KMS-11 (cell line): ENCODE measurements at regions not wholly inside any gene's neighbourhood (a gene's known extent, or its start where the extent isn't known, plus 50 kb on each side); places are given as distances from the start of the nearest gene placed in this dataset.

Experiments used
- H2AFZ ChIP-seq: fragments of 200-600 bp; sonication (generic); 2 replicates; pipeline ENCODE4 v1.6.1; 2016; ENCODE audit warnings: antibody characterized with exemption, mixed run types, low read depth
- H3K27ac ChIP-seq: fragments of 200-600 bp; sonication (generic); 2 replicates; pipeline ENCODE4 v1.6.1; 2016; ENCODE audit warnings: mild to moderate bottlenecking, mixed run types
- H3K27me3 ChIP-seq: fragments of 200-600 bp; sonication (generic); 2 replicates; pipeline ENCODE4 v1.6.1; 2017; ENCODE audit warnings: mild to moderate bottlenecking, low read depth, mixed run types, moderate library complexity; ENCODE audit not compliant: insufficient read depth
- H3K36me3 ChIP-seq: fragments of 200-600 bp; sonication (generic); 2 replicates; pipeline ENCODE4 v1.6.1; 2017; ENCODE audit warnings: mild to moderate bottlenecking, mixed run types; ENCODE audit not compliant: insufficient read depth
- H3K4me1 ChIP-seq: fragments of 200-600 bp; sonication (generic); 2 replicates; pipeline ENCODE4 v1.6.1; 2016; ENCODE audit warnings: mild to moderate bottlenecking, low read depth, mixed run types; ENCODE audit not compliant: poor library complexity, severe bottlenecking
- H3K4me2 ChIP-seq: fragments of 200-600 bp; sonication (generic); 2 replicates; pipeline ENCODE4 v1.7.0; 2016; ENCODE audit warnings: mild to moderate bottlenecking, mixed run types
- H3K4me3 ChIP-seq: fragments of 200-600 bp; sonication (generic); IDR thresholded peaks from 2 replicates; pipeline ENCODE4 v1.6.1; 2017; ENCODE audit warnings: low read depth, low read length, mixed read lengths; ENCODE audit not compliant: insufficient read depth
- H3K79me2 ChIP-seq: fragments of 200-600 bp; sonication (generic); 2 replicates; pipeline ENCODE4 v1.6.1; 2016; ENCODE audit warnings: low read depth, mixed run types; ENCODE audit not compliant: insufficient read depth
- H3K9ac ChIP-seq: fragments of 200-600 bp; sonication (generic); 2 replicates; pipeline ENCODE4 v1.6.1; 2016; ENCODE audit warnings: mild to moderate bottlenecking, mixed run types
- H4K20me1 ChIP-seq: fragments of 200-600 bp; sonication (generic); 2 replicates; pipeline ENCODE4 v1.6.1; 2016; ENCODE audit warnings: mild to moderate bottlenecking, mixed run types; ENCODE audit not compliant: insufficient read depth
- TF ChIP-seq, protein P1 (sequence below): fragments of 200-600 bp; sonication (generic); conservative IDR thresholded peaks from 2 replicates; pipeline ENCODE4 v1.6.1; 2017; ENCODE audit warnings: low read depth, mild to moderate bottlenecking, antibody characterized with exemption, low read length, moderate library complexity, mixed read lengths

DNA sequence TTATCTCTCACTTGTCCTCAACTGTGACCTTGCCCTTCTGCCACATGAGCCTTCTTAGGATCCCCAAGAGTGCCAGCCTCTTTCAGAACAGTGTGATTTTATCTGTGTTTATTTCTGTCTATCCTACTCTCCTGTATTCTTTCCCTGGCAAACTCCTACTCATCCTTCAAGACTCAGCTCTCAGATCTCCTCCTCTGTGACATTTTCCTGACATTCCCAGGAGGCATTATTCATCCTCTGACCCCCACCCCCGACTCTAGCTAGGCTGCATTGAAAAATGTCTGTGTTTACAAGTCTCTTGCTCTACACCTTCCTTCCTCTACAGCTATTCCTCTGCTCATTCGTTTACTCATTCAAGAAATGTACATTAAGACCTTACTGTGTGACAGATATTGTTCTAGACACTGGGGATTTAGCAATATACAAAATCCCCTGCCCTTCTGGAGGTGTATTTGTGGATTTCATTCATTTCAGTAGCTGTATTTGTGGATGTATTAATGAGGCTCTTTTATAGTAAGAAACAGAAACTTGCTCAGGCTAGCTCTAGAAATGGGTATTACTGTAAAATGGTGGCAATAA lies 61.4 kb upstream of the COMTD1 start:
- Histone ChIP-seq H4K20me1 (no peaks in the 10 kb centered on the region), H3K4me3 (no peak overlapping the region), H3K9ac (no peak overlapping the region), H3K4me2 (no peak overlapping the region), H3K27ac (no peak overlapping the region), H2AFZ (no peak overlapping the region), H3K27me3 (no peaks in the 10 kb centered on the region), H3K79me2 (no peaks in the 10 kb centered on the region), H3K4me1 (peaks cover 7% of the 10 kb centered on the region), H3K36me3 (no peaks in the 10 kb centered on the region)
- TF ChIP-seq, protein P1, sequence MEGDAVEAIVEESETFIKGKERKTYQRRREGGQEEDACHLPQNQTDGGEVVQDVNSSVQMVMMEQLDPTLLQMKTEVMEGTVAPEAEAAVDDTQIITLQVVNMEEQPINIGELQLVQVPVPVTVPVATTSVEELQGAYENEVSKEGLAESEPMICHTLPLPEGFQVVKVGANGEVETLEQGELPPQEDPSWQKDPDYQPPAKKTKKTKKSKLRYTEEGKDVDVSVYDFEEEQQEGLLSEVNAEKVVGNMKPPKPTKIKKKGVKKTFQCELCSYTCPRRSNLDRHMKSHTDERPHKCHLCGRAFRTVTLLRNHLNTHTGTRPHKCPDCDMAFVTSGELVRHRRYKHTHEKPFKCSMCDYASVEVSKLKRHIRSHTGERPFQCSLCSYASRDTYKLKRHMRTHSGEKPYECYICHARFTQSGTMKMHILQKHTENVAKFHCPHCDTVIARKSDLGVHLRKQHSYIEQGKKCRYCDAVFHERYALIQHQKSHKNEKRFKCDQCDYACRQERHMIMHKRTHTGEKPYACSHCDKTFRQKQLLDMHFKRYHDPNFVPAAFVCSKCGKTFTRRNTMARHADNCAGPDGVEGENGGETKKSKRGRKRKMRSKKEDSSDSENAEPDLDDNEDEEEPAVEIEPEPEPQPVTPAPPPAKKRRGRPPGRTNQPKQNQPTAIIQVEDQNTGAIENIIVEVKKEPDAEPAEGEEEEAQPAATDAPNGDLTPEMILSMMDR = no peak

DNA sequence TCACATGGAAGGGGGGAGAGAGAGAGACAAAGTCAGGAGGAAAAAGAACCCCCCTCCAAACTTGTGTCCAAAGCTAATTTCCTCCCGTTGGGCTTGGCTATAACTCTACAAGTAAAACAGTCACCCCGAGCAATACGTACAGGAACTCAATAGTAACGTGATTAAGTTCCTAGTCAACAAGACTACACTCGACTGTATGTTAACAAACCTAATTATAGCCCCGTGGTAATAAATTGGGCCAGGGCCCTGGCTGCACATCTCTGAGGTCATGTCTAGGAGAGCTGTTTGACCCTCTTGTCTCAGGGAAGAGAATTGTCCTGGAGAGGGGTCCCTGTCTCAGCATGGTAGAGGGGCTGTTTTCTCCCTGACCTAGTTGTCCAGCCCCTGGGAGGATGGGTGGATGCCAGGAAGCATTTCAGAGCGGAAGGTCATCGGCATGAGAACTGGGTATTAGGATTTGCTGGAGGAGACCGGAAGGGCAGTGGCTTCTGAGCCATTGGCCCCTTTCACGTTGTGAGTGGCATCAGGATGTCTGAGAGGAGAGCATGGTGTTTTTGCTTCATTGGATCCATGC lies 60.2 kb upstream of the COMTD1 start:
- Histone ChIP-seq H2AFZ (peak overlapping the region; percentile 100), H3K4me1 (peaks cover 7% of the 10 kb centered on the region), H3K79me2 (no peaks in the 10 kb centered on the region), H3K4me2 (peak overlapping the region; percentile 94), H3K9ac (no peak overlapping the region), H4K20me1 (no peaks in the 10 kb centered on the region), H3K36me3 (no peaks in the 10 kb centered on the region), H3K4me3 (no peak overlapping the region), H3K27me3 (no peaks in the 10 kb centered on the region), H3K27ac (peak overlapping the region; percentile 33; the same call in 1 of the 2 replicates)
- TF ChIP-seq, protein P1 = no peak

DNA sequence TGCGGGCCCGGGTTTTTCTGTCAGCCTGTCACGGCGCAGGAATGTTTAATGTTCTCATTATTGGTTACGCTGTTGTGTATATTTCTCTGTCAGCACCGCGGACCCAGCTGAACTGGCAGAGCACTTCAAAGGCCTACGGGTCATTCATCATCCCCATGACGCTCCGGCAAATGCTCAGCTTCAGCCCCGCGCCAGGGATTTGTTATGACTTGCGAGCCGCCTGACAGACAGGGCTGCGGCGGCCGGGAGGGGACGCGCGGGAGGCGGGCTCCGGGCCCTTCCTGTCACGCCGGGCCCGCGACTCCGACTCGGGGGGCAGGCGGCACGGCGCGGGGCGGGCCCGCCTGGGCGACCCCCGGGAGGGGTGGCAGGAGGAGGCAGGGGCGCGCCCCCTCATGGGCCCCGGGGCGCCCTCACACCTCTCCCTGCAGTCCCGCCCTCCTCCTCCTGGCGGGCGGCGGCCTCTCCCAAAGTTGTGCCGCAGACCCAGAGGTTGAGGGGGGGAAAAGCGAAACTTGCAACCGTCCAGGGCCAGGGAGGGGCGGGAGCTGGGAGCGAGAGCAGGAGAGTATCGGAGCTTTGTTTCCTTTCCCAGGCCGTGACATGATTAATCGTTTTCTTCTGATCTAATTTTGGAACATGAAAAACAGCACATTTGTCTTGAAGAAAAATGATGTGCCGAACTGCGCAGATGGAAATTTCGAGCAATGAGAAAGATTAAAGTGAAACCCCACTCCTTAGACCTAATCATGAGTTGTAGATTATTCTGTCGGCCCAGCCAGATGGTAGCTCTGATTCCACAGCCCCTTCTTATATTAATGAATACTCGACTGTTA lies 59.3 kb upstream of the COMTD1 start:
- Histone ChIP-seq H3K79me2 (no peaks in the 10 kb centered on the region), H3K27ac (peak overlapping the region; percentile 33; the same call in 1 of the 2 replicates), H3K27me3 (no peaks in the 10 kb centered on the region), H3K36me3 (no peaks in the 10 kb centered on the region), H2AFZ (peak overlapping the region; percentile 100), H3K4me1 (peaks cover 7% of the 10 kb centered on the region), H3K9ac (peak overlapping the region; percentile 73), H3K4me3 (no peak overlapping the region), H3K4me2 (peak overlapping the region; percentile 94), H4K20me1 (no peaks in the 10 kb centered on the region)
- TF ChIP-seq, protein P1 = no peak

DNA sequence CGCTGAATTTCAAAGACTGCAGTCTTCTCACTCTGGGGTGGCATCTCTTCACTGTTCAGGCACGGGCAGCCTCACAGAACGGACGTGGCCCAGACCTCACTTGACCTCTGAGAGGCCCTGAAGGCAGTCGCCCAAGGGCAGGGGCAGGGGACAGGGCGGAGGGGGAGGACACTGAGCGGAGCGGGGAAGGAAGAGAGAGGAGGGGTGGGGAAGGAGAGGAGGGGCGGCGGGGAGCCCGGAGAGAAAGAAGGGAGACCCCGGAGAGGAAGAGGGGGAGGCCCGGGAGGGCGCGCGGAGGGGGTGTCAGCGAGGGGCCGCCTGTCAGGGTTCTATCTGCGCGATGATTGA lies 58.7 kb upstream of the COMTD1 start:
- no peaks in the 10 kb centered on the region for H3K79me2 ChIP-seq
- no peak overlapping the region for H3K9ac ChIP-seq
- H3K27ac ChIP-seq = no peak overlapping the region
- peak overlapping the region; percentile 94; the same call in 1 of the 2 replicates for H3K4me2 ChIP-seq
- H2AFZ ChIP-seq = peak overlapping the region; percentile 100
- H3K4me1 ChIP-seq = peaks cover 7% of the 10 kb centered on the region
- TF ChIP-seq, protein P1 = no peak
- H3K4me3 ChIP-seq = no peak overlapping the region
- no peaks in the 10 kb centered on the region for H3K36me3 ChIP-seq
- H4K20me1 ChIP-seq = no peaks in the 10 kb centered on the region
- no peaks in the 10 kb centered on the region for H3K27me3 ChIP-seq
